GM06990 (cell line): ENCODE measurements at regions not wholly inside any gene's neighbourhood (a gene's known extent, or its start where the extent isn't known, plus 50 kb on each side); places are given as distances from the start of the nearest gene placed in this dataset.

Source experiments
- DNase-seq: peaks from one replicate; pipeline ENCODE4 v3.0.0-alpha.2; 2011; ENCODE audit not compliant: insufficient read length; ENCODE audit errors: extremely low read depth
- H3K27me3 ChIP-seq: replicated peaks from 2 replicates; pipeline ENCODE4 v1.6.0; 2011; ENCODE audit warnings: low read length; ENCODE audit not compliant: control insufficient read depth, insufficient read depth
- H3K36me3 ChIP-seq: 2 replicates; pipeline ENCODE4 v1.5.1; 2011; ENCODE audit warnings: low read length; ENCODE audit not compliant: control insufficient read depth, insufficient read depth
- H3K4me3 ChIP-seq: replicated peaks from 2 replicates; pipeline ENCODE4 v1.5.1; 2011; ENCODE audit warnings: low read depth, mild to moderate bottlenecking, control low read depth, low read length
- TF ChIP-seq, protein P1 (sequence below): IDR thresholded peaks from 2 replicates; pipeline ENCODE4 v1.5.1; 2011; ENCODE audit warnings: low read length, control low read depth, mild to moderate bottlenecking, inconsistent platforms; ENCODE audit not compliant: insufficient read depth, poor library complexity, severe bottlenecking

DNA sequence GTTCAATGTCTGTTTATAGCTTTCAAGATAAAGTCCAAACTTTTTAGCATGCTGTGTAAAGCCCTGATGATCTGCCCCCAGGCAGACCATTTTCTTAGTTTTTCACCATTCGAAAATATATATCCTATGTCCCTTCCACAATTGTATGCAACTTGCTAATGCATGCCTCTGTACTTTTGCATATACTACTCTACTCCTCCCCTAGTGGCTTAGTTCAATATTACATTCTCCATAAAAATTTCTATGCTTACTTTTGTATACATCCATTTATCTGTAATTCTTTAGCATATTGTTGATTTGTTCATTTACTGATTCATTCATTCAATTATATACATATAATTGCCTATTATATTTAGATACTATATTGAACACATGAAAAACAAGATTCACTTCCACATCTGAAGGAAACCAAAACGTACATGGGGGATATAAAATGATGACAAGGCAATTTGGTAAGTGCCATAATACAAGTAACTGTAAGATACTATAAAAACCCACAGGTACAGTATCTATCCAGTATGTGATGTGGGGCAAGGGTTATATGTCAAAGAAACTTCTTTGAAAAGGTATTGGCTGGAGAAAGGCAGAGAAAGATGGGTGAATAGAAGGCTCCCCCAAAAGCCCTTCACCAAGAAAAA, 902.5 kb downstream of the FAM133A start:
- TF ChIP-seq, protein P1, sequence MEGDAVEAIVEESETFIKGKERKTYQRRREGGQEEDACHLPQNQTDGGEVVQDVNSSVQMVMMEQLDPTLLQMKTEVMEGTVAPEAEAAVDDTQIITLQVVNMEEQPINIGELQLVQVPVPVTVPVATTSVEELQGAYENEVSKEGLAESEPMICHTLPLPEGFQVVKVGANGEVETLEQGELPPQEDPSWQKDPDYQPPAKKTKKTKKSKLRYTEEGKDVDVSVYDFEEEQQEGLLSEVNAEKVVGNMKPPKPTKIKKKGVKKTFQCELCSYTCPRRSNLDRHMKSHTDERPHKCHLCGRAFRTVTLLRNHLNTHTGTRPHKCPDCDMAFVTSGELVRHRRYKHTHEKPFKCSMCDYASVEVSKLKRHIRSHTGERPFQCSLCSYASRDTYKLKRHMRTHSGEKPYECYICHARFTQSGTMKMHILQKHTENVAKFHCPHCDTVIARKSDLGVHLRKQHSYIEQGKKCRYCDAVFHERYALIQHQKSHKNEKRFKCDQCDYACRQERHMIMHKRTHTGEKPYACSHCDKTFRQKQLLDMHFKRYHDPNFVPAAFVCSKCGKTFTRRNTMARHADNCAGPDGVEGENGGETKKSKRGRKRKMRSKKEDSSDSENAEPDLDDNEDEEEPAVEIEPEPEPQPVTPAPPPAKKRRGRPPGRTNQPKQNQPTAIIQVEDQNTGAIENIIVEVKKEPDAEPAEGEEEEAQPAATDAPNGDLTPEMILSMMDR: peak; percentile 40
- no peak overlapping the region for H3K4me3 ChIP-seq
- no peak for DNase-seq
- H3K27me3 ChIP-seq: no peaks in the 10 kb centered on the region
- H3K36me3 ChIP-seq: no peaks in the 10 kb centered on the region

DNA sequence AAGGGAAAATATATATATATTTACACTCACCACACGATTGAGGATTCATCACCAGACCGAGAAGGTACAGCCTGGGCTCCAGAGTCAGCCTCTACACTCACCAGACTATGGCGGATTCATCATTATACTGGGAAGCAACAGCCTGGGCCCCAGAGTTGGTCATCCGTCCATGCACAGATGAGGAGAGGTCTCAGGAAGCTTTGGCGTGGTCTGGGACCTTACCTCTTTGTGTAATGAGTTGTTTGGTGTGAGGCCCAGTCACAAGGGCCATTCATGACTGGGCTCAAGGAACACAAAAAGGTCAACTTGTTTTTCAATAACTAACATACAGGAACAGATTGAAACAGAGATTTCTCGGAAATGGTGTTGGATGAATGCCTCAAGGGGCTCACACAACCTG, 926.1 kb downstream of the FAM133A start:
- Histone ChIP-seq H3K27me3 (no peaks in the 10 kb centered on the region), H3K36me3 (no peaks in the 10 kb centered on the region), H3K4me3 (no peak overlapping the region)
- TF ChIP-seq, protein P1: no peak
- DNase-seq: no peak

DNA sequence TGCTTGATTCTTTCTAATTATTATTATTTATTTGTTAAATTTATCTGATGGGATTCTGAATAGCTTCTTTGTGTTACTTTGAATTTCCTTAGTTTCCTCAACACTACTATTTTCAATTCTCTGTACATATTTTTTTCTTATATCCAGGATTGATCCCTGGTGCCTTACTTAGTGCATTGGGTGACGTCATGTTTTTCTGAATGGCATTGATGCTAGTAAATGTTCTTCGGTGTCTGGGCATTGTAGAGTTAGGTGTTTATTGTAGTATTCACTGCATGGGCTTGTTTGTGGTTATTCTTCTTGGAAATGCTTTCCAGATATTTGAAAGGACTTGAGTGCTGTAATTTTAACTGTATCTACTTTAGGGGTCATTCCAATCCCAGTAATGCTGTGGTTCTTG, 938.1 kb downstream of the FAM133A start:
- Histone ChIP-seq H3K4me3 (no peak overlapping the region), H3K27me3 (no peaks in the 10 kb centered on the region), H3K36me3 (no peaks in the 10 kb centered on the region)
- TF ChIP-seq, protein P1: no peak
- no peak for DNase-seq

DNA sequence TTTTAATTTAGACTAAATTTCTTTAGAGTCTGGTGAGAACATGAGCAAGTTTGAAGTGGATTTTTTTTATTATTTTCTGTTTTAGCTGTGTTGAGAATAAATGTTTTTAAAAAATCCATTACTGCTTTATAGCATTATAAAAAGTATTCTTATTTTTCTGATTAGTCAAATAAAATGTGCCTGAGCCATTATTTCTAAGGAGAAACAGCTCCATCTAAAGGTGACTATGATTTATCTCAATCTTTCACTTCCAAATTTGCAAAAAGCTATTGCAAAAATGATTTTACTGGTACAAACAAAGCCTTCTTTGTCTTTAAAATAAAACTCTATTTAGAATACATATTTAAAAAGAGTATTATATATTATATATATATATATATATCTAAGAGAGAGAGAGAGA, 959.2 kb downstream of the FAM133A start:
- H3K36me3 ChIP-seq: no peaks in the 10 kb centered on the region
- DNase-seq: no peak
- TF ChIP-seq, protein P1: no peak
- no peaks in the 10 kb centered on the region for H3K27me3 ChIP-seq
- H3K4me3 ChIP-seq: no peak overlapping the region

DNA sequence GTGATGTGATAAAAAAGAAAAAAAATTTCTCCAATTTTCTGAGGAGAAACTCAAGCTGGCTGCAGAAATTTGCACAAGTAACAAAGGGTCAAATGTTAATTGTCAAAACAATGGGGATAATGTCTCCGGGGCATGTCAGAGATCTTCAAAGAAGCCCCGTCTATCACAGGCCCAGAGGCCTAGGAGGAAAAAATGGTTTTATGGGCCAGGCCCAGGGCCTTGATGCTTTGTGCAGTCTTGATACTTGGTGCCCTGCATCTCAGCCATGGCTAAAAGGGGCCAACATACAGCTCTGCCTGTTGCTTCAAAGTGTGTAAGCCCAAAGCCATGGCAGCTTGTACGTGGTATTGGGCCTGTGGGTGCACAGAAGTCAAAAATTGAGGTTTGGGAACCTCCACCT, 961.0 kb downstream of the FAM133A start:
- TF ChIP-seq, protein P1: no peak
- no peaks in the 10 kb centered on the region for H3K36me3 ChIP-seq
- no peaks in the 10 kb centered on the region for H3K27me3 ChIP-seq
- no peak overlapping the region for H3K4me3 ChIP-seq
- no peak for DNase-seq

DNA sequence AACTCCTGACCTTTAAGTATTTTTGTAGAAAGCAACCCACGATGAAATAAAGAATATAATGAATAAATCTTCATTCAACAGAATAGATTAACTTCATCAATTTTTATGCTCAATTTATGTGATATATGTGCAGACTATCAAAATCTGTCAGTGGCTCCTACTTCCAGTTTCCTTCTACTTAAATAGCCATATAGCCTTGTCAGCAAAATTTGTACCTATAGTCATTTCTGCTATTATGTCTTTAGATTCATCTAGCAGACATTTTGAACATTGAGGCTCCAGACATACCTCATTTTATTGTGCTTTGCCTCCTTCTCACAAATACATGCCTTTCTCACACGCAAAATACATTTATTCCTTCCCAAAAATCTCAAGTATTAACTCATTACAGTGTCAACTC, 971.7 kb downstream of the FAM133A start:
- TF ChIP-seq, protein P1: no peak
- Histone ChIP-seq H3K4me3 (no peak overlapping the region), H3K36me3 (no peaks in the 10 kb centered on the region), H3K27me3 (no peaks in the 10 kb centered on the region)
- no peak for DNase-seq
